HUDEP-2 (cell line): ENCODE measurements at regions not wholly inside any gene's neighbourhood (a gene's known extent, or its start where the extent isn't known, plus 50 kb on each side); places are given as distances from the start of the nearest gene placed in this dataset.

Experiments
- DNase-seq, 76 experiments: peaks; one replicate each; lab custom pipeline; 2025; ENCODE audit not compliant: unreplicated experiment in 76 of 76; lab: John Stamatoyannopoulos, UW

- DNase-seq, result no peak
Observed at GRCh38 chr10:108757946-108758345, 1165.4 kb downstream of the XPNPEP1 start.

GRCh38 chr10:108755646-108756045, 1167.7 kb downstream of the XPNPEP1 start:
- no peak for DNase-seq

- no peak for DNase-seq
Observed at GRCh38 chr10:108753326-108753725, 1170.0 kb downstream of the XPNPEP1 start.

GRCh38 chr10:108749042-108749441, 1174.3 kb downstream of the XPNPEP1 start:
- no peak for DNase-seq

GRCh38 chr10:108736111-108736510, 1187.2 kb downstream of the XPNPEP1 start:
- no peak for DNase-seq

- no peak for DNase-seq
Observed at GRCh38 chr10:108735380-108735779, 1187.9 kb downstream of the XPNPEP1 start.

GRCh38 chr10:108721874-108722273, 1201.4 kb downstream of the XPNPEP1 start:
- DNase-seq, result no peak

GRCh38 chr10:108716352-108716751, 1207.0 kb downstream of the XPNPEP1 start:
- no peak for DNase-seq

- no peak for DNase-seq
Observed at GRCh38 chr10:108709927-108710722, 1213.2 kb downstream of the XPNPEP1 start.

- DNase-seq, result no peak
Observed at GRCh38 chr10:108708363-108708762, 1214.9 kb downstream of the XPNPEP1 start.

GRCh38 chr10:108696792-108697477, 1226.4 kb downstream of the XPNPEP1 start:
- DNase-seq, result no peak

- DNase-seq, result no peak
Observed at GRCh38 chr10:108691126-108691525, 1232.2 kb downstream of the XPNPEP1 start.

- no peak for DNase-seq
Observed at GRCh38 chr10:108690530-108690929, 1232.8 kb downstream of the XPNPEP1 start.

- DNase-seq, result no peak
Observed at GRCh38 chr10:108689891-108690290, 1233.4 kb downstream of the XPNPEP1 start.

- no peak for DNase-seq
Observed at GRCh38 chr10:108688314-108688713, 1235.0 kb downstream of the XPNPEP1 start.

GRCh38 chr10:108685863-108686531, 1237.3 kb downstream of the XPNPEP1 start:
- no peak for DNase-seq

- no peak for DNase-seq
Observed at GRCh38 chr10:108684431-108684830, 1238.9 kb downstream of the XPNPEP1 start.

GRCh38 chr10:108673741-108674140, 1249.6 kb downstream of the XPNPEP1 start:
- no peak for DNase-seq

GRCh38 chr10:108663587-108663986, 1259.7 kb downstream of the XPNPEP1 start:
- no peak for DNase-seq

GRCh38 chr10:108662975-108663374, 1260.3 kb downstream of the XPNPEP1 start:
- no peak for DNase-seq

GRCh38 chr10:108655057-108655456, 1268.3 kb downstream of the XPNPEP1 start:
- DNase-seq, result no peak

- DNase-seq, result no peak
Observed at GRCh38 chr10:108653531-108653930, 1269.8 kb downstream of the XPNPEP1 start.
